Spleen (tissue), 7 donors: ENCODE measurements at regions not wholly inside any gene's neighbourhood (a gene's known extent, or its start where the extent isn't known, plus 50 kb on each side); places are given as distances from the start of the nearest gene placed in this dataset.

Experiments used
- POLR2A ChIP-seq, 3 donors: fragments of 450-650 bp; IDR thresholded peaks; one replicate each; pipeline ENCODE4 v1.5.1; 2017; ENCODE audit warnings: antibody characterized with exemption in 3 of 3, mild to moderate bottlenecking in 1 of 3
- TF ChIP-seq, protein P1 (sequence below), 11 experiments: fragments of 200-600 bp in 7 of 11; fragments of 450-650 bp in 4 of 11; sonication (generic) in 4 of 11; IDR thresholded peaks in 8 of 11; conservative IDR thresholded peaks in 3 of 11; 1 replicate in 7 of 11; 2 replicates in 4 of 11; pipeline versions ENCODE4 v1.4.0 to v1.8.0; 2016 to 2021; ENCODE audit warnings: antibody characterized with exemption in 11 of 11, inconsistent platforms in 4 of 11, mild to moderate bottlenecking in 1 of 11
- donor health status: DM: no; HTN: no; CAD: no; lungs with moderate emphysema.
- donor health status: DM: no; HTN: no; CAD: no.
- donor health status: DM: no; HTN: no; CAD: no.

DNA sequence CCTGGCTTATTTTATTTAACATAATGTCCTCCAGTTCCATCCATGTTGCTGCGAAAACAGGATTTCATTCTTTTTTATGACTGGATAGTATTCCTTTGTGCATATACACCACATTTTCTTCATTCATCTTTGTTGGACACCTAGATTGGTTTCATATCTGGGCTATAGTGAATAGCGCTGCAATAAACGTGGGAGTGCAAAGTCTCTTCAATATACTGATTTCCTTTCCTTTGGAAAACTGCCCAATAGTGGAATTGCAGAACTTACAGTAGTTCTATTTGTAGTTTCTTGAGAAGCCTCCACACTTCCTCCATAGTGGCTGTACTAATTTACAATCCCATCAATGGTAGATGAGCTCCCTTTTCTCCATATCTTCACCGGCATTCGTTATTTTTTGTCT, 72.5 kb upstream of the KLHL25 start:
- TF ChIP-seq, protein P1, sequence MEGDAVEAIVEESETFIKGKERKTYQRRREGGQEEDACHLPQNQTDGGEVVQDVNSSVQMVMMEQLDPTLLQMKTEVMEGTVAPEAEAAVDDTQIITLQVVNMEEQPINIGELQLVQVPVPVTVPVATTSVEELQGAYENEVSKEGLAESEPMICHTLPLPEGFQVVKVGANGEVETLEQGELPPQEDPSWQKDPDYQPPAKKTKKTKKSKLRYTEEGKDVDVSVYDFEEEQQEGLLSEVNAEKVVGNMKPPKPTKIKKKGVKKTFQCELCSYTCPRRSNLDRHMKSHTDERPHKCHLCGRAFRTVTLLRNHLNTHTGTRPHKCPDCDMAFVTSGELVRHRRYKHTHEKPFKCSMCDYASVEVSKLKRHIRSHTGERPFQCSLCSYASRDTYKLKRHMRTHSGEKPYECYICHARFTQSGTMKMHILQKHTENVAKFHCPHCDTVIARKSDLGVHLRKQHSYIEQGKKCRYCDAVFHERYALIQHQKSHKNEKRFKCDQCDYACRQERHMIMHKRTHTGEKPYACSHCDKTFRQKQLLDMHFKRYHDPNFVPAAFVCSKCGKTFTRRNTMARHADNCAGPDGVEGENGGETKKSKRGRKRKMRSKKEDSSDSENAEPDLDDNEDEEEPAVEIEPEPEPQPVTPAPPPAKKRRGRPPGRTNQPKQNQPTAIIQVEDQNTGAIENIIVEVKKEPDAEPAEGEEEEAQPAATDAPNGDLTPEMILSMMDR (IDR thresholded peaks at IDR 0.05 in 8 of 11, conservative IDR thresholded peaks at IDR 0.05 in 3 of 11), result no peak
- no peak for TF ChIP-seq POLR2A (IDR thresholded peaks at IDR 0.05)
